SIG-M5 treated with dmso at 0.1 percent for 504 hours (cell line): ENCODE measurements at regions not wholly inside any gene's neighbourhood (a gene's known extent, or its start where the extent isn't known, plus 50 kb on each side); places are given as distances from the start of the nearest gene placed in this dataset.

Source experiments
- DNase-seq: peaks from one replicate; lab custom pipeline; 2025; ENCODE audit not compliant: unreplicated experiment; lab: John Stamatoyannopoulos, UW

GRCh38 chr1:13922466-13923110 lies 222.6 kb downstream of the PRDM2 start:
- DNase-seq, result no peak

DNA sequence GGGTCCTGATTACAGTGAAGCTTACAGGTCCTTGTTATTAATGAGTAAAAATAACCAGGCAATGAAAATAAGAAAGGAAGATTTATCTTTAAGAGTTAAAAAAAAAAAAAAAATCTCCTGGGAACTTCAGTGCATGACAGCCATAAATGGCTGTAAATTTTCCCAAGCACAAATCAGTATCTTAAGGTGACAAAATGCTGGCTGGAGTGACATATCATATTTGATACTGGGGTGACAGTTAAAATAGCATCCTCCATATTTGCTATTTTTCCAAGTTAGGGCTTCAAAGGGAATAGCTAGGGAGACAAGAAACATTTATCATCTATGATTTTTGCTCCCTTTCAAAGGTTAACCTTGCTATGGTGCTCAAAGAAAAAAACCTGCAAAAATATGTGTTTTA lies 226.6 kb downstream of the PRDM2 start:
- no peak for DNase-seq

- no peak for DNase-seq
These were observed 227.7 kb downstream of the PRDM2 start for GRCh38 chr1:13927736-13928135.

DNA sequence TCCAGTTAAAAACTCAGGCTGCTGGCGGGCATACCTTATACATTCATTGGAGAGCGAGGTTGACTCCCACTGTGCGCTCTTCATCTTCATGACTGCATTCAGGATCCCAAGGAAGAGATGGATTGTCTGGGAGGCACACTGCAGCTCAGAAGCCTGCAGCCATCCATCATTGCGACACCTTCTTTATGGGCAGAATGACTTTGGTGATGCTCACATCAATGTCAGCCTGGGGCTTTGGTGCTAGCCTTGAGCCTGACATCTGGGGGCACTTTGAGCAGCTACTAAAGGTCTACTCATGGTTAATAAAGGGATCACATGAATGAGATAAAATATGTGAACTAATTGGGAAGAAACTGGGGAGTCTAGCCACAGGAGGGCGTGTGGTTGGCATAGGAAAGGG lies 229.3 kb downstream of the PRDM2 start:
- no peak for DNase-seq

- no peak for DNase-seq
These were observed 230.2 kb downstream of the PRDM2 start for GRCh38 chr1:13930151-13930550.

- DNase-seq, result no peak
These were observed 231.2 kb downstream of the PRDM2 start for GRCh38 chr1:13931226-13931625.

DNA sequence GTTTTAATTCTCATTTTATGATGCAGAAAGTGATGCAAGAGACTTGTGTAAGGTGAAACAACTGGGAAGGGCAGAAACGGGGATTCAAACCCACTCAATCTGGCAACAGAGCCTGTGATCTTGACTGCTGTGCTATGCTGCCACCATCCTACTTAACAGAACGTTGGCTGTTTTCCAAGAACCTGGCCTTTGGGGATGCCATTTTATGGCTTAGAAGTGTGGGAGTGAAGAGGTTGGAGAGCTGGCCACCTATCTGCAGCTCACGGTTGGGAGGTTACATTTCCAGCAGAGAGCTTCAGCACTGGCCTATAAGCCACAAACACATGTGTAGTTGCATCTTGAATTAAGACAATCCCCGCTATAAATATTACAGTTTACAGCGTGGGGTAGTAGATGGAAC lies 235.3 kb downstream of the PRDM2 start:
- DNase-seq, result no peak

DNA sequence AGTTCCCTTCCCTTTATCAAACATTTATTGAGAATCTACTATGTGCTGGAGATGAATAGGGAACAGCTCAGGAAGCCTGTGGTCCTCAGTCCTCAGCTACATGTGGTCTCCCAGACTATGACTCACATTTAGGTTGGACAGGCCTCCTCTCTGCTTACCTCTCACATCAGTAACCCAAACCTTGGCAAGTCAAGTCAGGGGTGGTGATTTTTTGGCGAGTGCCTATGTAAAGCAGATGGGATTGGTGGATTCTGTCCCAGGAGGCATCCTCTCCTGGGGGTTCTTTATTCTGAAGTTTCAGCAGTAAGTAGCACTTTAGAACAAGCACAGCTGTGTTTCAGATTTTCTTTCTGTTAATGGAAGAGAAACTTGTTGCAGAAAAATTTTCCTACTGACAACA lies 241.3 kb downstream of the PRDM2 start:
- DNase-seq, result no peak

DNA sequence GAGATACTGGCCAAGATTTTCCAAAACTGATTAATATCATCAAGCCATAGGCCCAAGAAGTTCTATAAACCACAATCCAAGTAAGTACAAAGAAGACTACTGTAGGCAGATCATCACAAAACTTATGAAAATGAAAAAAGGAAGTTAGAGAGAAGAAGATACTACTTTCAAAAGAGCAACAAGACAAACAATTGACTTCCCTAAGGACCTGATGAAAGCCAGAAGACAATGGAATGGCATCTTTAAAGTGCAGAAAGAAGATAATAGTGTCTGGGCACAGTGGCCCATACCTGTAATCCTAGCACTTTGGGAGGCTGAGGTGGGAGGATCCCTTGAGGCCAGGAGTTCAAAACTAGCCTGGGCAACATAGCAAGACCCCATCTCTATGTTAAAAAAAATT lies 243.1 kb downstream of the PRDM2 start:
- no peak for DNase-seq

DNA sequence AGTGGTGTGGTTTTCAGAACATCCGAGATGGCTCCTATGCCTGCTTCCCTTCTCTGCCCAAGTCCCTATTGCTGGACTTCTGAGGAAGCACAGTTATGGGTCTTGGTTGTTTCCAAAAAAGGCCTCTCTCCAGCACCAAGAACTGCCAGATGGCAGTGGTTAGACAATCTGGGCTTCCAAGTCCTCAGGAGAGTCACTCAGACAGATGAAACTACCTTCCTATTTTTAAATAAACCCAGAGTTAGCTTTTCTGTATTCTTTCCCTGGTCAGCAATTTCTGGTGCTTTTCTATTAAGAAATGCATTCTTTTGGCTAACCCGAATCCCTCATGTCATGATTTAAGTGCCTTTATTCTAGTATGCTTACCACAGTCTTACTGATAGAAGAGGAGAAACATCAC lies 245.9 kb downstream of the PRDM2 start:
- no peak for DNase-seq

DNA sequence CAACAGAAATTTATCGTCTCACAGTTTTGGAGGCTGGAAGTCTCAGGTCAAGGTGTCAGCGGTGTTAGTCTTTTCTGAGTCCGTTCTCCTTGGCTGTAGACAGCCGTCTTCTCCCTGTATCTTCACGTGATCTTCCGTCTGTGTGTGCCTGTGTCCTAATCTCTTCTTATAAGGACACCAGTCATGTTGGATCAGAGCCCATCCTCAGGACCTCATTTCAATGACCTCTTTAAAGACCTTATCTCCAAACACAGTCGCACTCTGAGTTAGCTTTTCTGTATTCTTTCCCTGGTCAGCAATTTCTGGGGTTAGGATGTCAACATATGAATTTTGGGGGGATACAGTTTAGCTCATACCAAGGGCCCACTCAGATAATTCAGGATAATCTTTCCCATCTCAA lies 247.7 kb downstream of the PRDM2 start:
- no peak for DNase-seq

DNA sequence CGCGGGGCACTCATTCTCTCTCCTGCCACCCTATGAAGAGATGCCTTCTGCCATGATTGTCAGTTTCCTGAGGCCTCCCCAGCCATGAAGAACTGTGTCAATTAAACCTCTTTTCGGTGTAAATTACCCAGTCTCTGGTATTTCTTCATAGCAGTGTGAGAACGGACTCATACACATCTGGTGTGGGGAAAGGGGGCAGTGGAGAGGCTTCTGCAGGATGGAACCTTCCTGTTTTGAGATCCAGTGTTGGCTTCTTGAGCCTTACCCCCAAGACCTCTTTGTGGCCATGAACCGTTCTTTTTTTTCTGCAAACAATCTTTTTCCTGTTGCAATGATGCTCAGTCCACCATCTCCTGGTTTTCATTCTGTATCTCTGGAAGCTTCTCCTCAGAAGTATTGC lies 248.4 kb downstream of the PRDM2 start:
- DNase-seq, result no peak

GRCh38 chr1:13948888-13949391 lies 249.0 kb downstream of the PRDM2 start:
- no peak for DNase-seq

GRCh38 chr1:13949546-13949945 lies 249.6 kb downstream of the PRDM2 start:
- DNase-seq, result no peak

GRCh38 chr1:13950637-13951036 lies 250.6 kb downstream of the PRDM2 start:
- no peak for DNase-seq

DNA sequence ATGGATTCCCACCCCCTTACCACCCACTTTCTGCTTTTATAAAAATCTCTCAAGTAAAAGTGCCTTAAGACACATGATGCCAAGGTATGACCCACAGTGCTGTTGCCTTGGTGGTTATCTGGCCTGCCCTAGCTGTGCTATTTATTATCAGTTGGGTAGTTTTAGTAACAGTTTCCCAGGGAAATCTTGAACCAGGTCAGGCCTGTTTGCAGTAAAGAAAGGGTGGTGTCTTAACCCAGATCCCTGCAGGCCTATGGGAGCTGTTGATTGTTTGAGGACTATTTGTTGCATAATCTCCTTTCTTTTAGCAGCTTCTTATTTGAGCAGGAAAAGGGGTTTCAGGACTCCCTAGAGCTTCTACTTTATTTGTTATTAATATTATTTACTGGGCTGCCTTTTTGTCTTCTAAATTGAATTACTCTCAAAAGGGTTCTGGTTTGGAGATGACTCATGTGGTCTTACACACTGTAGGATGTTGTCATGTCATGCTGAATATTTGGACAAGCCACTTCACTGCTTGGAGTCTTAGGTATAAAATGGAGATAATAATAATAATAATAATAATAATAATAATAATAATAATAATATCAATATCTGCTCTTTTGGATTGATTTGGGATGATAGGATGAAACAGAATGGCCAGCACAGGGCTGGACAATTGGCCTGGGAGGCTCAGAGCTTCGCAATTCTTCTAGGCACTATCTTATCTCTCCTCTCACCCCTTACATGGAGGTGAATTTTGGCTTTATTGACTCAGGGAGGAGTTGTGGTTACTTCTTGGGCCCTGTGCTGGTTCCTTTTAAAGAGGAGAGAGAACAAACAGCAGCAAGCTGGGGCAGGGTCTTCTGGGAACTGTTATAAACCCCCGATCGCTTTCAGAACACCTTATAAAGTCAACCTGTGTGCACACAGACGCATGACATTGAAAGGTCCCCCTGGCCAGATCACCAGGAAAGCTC lies 252.1 kb downstream of the PRDM2 start:
- DNase-seq, result no peak

DNA sequence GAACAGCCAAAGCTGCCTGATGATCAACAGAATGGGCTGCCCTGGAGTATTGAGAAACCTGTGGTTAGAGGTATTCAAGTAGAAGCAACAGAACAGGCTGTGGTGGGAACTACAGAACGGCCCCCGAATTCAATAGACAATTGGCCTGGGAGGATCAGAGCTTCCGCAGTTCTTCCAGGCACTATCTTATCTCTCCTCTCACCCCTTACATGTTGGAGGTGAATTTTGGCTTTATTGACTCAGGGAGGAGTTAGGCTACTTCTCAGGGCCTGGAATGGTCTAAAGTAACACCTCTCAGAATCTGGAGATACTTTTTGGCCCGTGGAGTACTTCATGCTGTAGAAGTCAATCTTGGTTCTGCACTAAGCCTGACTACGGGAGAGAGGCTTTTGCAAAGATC lies 253.0 kb downstream of the PRDM2 start:
- DNase-seq, result no peak

DNA sequence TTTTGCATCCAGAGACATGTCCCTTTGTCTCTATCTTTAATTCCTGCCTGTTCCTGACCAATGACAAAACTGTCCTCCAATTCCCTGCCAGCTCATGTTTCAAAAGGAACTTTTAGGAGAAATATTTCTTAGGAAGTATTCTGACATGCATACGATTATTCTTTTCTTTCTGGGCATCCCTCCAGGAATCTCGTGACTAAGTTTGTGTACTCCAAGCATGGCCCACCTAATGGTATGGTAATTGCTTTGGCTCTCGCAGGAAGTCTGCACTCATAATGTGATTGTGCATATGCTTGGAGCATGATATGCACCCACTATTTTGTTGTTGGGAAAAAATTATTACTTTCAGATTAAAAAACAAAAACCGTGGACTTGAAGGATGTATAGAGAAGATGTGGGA lies 256.4 kb downstream of the PRDM2 start:
- no peak for DNase-seq

DNA sequence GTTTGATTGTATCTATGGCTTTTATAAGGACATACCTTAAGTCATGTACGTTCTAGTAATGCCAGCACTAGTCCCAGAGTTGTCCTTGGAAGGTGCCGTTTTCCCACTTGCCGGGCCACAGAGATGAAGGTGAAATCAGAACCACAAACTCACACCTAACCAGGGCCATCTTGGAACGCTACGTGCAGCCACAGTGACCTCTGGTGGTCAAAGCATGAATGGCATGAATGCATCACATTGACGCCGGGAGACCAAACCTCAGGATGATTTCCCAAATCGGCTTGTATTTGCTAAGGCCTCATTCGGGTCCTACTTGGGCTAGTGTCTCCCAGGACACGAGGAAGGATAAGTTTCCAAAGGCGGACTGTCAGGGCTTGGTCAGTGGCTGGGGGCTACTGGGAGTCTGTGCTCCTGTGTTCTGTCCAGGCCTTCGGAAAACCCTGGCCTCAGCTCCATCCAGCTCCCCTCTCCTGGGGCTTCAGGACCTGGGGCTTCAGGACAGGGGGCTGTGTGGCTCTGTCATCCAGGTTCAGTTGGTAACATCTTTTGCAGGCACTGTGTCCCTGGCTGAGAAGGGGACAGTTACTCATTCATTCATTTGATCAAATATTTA lies 260.5 kb downstream of the PRDM2 start:
- DNase-seq, result peak; percentile 7

- DNase-seq, result no peak
These were observed 264.8 kb downstream of the PRDM2 start for GRCh38 chr1:13964768-13965167.

DNA sequence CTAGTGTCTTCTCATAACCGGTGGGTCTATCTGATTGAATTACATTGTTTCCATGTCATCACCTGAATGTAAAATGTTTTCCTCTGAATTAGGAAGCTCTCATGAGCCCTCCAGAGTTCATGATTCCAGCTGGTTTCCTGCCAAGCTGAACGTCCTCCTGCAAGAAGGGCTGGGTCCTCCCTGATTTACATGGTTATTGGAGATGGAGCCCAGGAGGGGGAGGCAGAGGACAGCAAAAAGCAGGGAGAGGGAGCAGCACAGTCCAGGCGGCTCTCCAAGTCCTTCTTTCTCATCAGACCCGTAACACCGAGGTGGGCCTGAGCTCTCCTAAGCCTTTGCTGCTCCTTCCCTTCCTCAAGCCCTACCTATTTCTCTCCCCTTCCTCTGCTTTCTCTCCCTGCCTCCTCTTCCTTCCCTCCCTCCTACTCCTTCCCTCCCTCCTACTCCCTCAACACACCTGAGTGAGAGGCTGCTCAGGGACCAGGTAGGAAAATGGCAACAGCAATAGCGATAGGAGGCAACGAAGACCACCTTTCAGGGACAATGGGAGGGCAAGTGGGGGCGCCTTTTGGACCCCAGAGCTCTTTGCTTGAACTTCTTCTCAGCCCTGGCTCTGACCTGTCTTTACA lies 265.9 kb downstream of the PRDM2 start:
- peak; percentile 38 for DNase-seq
